Omental fat pad (tissue), 3 donors: ENCODE measurements at regions not wholly inside any gene's neighbourhood (a gene's known extent, or its start where the extent isn't known, plus 50 kb on each side); places are given as distances from the start of the nearest gene placed in this dataset.

ENCODE experiments used
- ATAC-seq: fragments of 150-250 bp; one replicate; pipeline ENCODE4 v1.9.1; 2016; ENCODE audit warnings: mild to moderate bottlenecking, moderate library complexity; ENCODE audit not compliant: low FRiP score
- DNase-seq: peaks from one replicate; pipeline ENCODE4 v3.0.0-alpha.2; 2019; ENCODE audit warnings: low spot score
- TF ChIP-seq, protein P1 (sequence below), 3 donors: fragments of 450-650 bp; IDR thresholded peaks; one replicate each; pipeline ENCODE4 v1.5.1; 2016 to 2017; ENCODE audit warnings: antibody characterized with exemption in 3 of 3, mild to moderate bottlenecking in 3 of 3, moderate library complexity in 2 of 3

DNA sequence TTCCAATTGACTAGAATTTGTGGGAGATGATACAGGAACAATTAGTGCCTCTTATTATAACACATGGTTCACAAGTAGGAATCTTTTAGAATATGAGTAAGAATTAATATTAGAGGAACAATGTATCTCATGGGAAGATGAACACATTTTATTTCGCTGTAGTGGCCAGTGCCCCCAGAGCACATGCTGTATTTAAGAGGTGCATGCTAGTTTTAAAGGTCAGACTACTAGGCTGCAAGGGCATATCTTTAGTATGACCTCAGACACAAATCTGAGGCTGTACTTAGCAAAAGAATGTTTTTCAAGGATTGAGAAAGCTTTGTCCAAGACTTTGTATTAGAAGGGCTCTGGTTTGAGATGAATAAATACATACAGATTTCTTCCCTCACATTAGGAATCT is 586.9 kb downstream of the CCER1 start:
- no peak for DNase-seq
- TF ChIP-seq, protein P1, sequence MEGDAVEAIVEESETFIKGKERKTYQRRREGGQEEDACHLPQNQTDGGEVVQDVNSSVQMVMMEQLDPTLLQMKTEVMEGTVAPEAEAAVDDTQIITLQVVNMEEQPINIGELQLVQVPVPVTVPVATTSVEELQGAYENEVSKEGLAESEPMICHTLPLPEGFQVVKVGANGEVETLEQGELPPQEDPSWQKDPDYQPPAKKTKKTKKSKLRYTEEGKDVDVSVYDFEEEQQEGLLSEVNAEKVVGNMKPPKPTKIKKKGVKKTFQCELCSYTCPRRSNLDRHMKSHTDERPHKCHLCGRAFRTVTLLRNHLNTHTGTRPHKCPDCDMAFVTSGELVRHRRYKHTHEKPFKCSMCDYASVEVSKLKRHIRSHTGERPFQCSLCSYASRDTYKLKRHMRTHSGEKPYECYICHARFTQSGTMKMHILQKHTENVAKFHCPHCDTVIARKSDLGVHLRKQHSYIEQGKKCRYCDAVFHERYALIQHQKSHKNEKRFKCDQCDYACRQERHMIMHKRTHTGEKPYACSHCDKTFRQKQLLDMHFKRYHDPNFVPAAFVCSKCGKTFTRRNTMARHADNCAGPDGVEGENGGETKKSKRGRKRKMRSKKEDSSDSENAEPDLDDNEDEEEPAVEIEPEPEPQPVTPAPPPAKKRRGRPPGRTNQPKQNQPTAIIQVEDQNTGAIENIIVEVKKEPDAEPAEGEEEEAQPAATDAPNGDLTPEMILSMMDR (IDR thresholded peaks at IDR 0.05): no peak
- ATAC-seq: no peak

DNA sequence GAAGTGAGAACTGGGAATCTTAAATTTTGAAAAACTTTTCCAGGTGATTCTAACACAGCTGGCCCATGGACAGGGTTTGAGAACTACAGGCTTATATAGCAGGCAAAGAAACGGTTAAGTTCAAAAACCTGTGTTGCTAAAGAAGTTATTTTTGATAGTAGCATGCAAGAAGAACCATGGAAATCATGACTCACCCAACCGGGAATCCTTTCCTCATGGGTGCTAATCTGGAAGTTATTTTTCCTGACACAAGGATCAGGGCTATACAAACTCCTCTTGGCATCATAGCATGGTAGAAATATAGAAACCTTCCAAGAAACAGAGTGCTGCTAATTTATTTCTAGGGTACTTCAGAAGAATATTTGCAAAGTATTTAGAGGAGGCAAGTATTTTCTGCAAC is 588.7 kb downstream of the CCER1 start:
- ATAC-seq: no peak
- DNase-seq: no peak
- TF ChIP-seq, protein P1 (IDR thresholded peaks at IDR 0.05): no peak

DNA sequence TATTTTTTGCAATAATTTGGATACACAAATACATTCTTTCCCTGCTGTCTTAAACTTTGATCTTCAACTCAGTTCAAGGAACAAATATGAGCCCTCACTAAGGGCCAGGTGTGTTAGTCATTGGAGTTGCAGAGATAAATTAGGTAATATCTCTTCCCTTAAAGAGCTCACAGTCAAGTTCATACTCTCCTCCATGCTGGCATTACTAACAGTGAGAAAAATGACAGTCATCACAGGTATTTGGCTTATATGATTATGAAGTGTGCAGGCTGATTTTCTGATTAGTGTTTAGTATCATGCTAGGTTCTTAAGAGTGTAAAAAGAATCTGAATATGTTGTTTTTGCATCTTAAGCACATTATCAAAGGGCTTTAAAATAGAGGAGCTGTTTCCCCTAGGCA is 594.7 kb downstream of the CCER1 start:
- no peak for DNase-seq
- TF ChIP-seq, protein P1 (IDR thresholded peaks at IDR 0.05): no peak
- ATAC-seq: peak; percentile 73

DNA sequence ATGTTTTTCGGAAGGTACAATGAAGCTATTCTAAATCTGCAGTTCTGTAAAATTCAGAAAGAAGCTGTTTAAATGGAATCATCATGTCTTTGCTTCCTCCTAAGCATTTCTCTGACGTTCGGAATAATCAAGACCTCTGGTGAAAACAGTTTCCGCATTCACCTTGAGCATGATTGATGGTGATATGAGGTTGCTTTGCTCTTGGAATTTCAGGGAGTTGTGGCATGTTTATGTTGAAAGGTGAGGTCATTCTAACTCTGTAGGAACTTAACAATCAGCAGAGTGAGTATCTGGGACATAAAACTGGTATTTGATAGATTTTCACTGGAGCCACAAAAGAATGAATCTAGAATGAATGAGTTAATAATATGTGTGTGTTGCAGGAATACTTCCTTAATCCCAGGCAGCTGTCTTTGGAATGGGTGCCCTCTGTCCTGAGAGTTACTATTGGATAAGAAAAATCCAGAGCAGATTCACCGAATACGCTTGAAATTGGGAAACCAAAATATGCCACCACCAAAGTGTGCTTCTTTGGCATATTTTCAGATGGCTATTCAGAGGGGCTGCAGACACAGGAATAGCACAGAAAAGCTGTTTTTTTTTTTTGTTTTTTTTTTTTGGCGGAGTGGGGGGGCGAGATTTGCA is 599.1 kb downstream of the CCER1 start:
- TF ChIP-seq, protein P1 (IDR thresholded peaks at IDR 0.05): no peak

DNA sequence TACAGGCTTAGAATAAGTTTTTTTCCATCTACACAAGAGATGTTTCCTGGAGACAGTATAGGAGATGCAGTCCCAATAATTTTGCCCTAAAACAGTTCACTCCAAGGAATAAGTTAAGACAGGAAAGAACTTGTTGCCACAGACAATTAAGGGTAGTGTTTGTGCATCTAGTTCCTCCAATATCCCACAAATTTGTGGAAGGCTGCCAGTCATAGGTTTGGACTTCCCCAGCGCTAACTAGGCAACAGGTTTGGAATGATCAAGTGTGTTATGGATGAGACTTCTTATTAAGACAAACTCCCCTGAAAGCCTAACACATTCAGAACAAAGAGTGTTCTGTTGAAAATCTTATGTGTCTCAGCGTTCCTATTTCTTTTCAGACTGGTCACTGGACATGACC is 611.0 kb downstream of the CCER1 start:
- ATAC-seq (no peak), DNase-seq (no peak)
- TF ChIP-seq, protein P1 (IDR thresholded peaks at IDR 0.05): no peak

More for the DNA sequence above, 599.1 kb downstream of the CCER1 start:
- ATAC-seq (no peak), DNase-seq (no peak)

DNA sequence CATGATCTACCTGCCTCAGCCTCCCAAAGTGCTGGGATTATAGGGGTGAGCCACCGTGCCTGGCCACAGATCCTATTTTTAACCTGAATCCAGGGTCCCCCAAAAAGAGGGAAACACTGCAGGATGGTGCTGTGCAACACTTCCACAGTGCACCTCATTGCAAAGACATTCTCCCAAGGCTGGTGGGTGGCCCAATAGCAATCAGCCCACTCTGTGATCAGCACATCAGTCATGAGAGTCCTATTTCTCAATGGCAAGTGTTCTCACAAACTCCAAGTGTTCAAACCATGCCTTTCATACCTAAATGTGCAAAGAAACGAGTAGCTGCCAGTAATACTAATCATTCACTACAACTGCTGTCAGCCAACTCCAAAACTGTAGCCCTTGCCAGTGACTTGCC is 612.9 kb downstream of the CCER1 start:
- DNase-seq (no peak), ATAC-seq (no peak)
- TF ChIP-seq, protein P1 (IDR thresholded peaks at IDR 0.05): no peak

DNA sequence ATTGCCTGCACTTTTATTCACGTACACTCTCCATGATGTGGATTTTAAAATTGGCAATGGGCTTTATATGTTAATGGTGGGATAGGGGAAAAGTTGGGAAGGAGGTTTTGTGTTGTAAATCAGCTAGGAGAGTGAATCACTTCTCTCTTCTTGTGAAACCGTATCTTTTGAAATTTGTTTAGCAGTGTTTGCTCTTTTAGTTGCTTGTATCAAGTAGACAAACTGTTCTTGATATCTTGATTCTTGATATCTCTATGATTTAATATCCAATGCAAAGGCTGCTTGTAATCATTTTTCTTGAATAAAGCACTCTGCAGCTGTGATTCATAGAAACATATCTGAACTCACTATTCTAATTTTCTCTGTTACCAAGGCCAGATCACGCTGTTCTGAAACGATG is 615.1 kb downstream of the CCER1 start:
- TF ChIP-seq, protein P1 (IDR thresholded peaks at IDR 0.05): no peak
- ATAC-seq (peak; percentile 79), DNase-seq (no peak)
